GM12874 (cell line): ENCODE measurements at regions not wholly inside any gene's neighbourhood (a gene's known extent, or its start where the extent isn't known, plus 50 kb on each side); places are given as distances from the start of the nearest gene placed in this dataset.

Experiments used
- CTCF ChIP-seq: IDR thresholded peaks from 2 replicates; pipeline ENCODE4 v1.5.1; 2011; ENCODE audit warnings: low read depth, mild to moderate bottlenecking, control low read depth, low read length, moderate library complexity; ENCODE audit not compliant: insufficient read depth

GRCh38 chr9:73219985-73220626 is 68.4 kb downstream of the ANXA1 start:
- TF ChIP-seq CTCF: no peak

GRCh38 chr9:73223594-73223993 is 71.9 kb downstream of the ANXA1 start:
- no peak for TF ChIP-seq CTCF

- no peak for TF ChIP-seq CTCF
Observed at GRCh38 chr9:73229543-73229942, 77.9 kb downstream of the ANXA1 start.

GRCh38 chr9:73230251-73230650 is 78.6 kb downstream of the ANXA1 start:
- no peak for TF ChIP-seq CTCF

- no peak for TF ChIP-seq CTCF
Observed at GRCh38 chr9:73231203-73231602, 79.5 kb downstream of the ANXA1 start.

GRCh38 chr9:73233359-73234007 is 81.8 kb downstream of the ANXA1 start:
- TF ChIP-seq CTCF: no peak

- no peak for TF ChIP-seq CTCF
Observed at GRCh38 chr9:73234008-73234360, 82.3 kb downstream of the ANXA1 start.

- TF ChIP-seq CTCF: no peak
Observed at GRCh38 chr9:73237140-73237539, 85.5 kb downstream of the ANXA1 start.
